Endothelial cell of hepatic sinusoid (primary cell): ENCODE measurements at regions not wholly inside any gene's neighbourhood (a gene's known extent, or its start where the extent isn't known, plus 50 kb on each side); places are given as distances from the start of the nearest gene placed in this dataset.
"Not testable (repeated sequence)": the region's sequence is repeated elsewhere in the genome, so short reads cannot be mapped to it uniquely, and the experiment has no call there.

ENCODE experiments used
- in situ Hi-C: cut with HindIII; loops from 2 replicates; pipeline ENCODE4 v1.10.0; 2017; ENCODE audit warnings: low sequenced_read_pairs

DNA sequence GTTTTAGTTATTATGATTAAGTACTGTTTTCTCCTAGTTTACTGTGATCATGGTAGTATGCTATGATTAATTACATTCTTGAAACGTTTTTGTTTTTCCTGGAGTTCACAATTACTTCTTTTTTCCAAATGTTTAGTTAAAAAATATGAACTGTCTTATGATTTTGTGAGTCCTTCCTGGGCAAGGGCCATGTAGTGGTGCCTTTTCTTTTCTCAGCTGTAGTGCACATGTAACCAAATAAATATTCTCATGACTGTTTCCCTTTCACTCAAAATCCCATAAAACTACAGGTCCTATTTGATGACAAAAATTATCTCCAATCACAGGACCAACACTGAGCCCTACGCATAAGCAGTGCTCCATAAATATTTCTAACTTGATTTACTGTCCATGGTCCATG is 118.9 kb upstream of the EGR2 start:
- in situ Hi-C loops: no loop called here

DNA sequence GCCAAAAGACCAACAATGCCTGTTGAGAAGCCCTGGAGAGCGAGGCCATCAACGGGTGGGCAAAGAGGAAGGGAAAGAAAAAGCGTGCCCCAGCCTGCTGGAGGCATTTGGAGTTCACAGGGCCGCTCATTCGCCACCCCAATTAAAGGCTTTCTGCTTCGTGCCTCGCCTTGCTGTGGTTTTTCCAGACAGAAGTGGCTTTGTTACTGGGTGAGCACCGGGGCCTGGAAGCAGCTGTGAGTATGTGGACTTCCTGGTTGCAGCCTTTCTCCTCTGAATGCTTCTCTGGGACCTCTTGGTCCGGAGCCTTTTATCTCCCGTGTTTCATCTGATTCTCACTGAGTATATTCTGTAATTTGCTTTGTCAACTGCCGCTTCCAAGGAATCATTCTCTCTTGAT is 118.1 kb upstream of the EGR2 start:
- in situ Hi-C loops: no loop called here

DNA sequence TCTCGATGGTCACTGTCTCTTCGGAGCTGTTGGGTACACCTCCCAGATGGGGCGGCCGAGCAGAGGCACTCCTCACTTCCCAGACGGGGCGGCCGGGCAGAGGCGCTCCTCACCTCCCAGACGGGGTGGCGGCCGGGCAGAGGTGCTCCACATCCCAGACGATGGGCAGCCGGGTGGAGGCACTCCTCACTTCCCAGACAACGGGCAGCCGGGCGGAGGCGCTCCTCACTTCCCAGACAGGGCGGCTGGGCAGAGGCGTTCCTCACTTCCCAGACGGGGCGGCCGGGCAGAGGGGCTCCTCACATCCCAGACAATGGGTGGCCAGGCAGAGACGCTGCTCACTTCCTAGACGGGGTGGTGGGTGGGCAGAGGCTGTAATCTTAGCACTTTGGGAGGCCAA is 112.6 kb upstream of the EGR2 start:
- in situ Hi-C loops: not testable (repeated sequence)

DNA sequence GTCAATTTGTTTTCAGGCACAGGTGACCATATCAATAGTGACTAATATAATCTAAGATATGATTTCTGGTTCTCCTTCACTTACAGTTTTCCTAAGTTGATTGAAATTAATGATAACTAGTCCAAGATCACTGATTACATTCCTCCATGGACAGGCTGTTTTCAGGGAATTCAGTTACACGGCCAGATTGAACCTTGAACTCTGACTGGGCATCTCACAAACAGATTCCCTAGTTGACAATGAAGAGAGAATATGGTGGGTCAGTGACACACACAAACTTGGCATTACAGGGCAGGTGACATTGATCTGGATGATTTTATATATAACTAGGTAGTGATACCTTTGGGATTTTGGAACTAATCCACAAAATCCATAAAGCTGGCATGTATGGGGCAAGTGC is 110.2 kb upstream of the EGR2 start:
- in situ Hi-C loops: no loop called here

DNA sequence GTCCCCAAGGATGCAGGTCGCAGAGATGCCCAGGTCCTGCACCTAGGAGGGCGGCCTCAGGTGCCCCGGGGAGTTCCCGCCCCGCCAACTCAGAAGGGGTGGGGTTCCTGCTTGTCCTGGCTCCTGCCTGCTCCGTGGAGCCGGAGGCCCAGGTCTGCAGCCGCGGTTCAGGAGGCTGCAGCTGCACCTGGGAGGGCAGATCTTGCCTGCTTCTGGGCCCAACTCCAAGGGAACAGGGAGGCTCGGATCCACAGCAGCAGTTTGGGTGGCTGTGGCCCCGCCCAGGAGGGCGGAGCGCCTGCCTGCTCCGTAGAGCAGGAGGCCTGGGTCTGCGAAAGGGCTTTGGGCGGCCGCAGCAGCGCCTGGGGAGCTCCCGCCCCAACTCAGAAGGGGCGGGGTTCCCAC is 108.2 kb upstream of the EGR2 start:
- in situ Hi-C loops: no loop called here

DNA sequence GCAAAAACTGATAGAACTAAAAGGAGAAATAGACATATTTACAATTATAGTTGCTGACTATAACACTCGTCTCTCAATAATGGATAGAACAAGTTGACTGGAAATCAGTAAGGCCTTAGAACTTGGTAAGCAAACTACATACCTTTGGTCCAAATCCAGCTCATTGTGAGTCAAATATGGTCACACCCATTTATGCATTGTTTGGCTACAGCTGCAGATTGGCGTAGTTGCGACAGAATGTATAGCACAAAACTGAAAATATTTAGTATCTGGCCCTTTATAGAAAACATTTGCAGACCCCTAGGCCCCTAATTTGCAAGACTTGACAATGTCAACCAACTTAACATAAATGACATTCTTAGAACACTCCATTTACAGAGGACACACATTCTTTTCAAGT is 103.6 kb upstream of the EGR2 start:
- in situ Hi-C loops: no loop called here

DNA sequence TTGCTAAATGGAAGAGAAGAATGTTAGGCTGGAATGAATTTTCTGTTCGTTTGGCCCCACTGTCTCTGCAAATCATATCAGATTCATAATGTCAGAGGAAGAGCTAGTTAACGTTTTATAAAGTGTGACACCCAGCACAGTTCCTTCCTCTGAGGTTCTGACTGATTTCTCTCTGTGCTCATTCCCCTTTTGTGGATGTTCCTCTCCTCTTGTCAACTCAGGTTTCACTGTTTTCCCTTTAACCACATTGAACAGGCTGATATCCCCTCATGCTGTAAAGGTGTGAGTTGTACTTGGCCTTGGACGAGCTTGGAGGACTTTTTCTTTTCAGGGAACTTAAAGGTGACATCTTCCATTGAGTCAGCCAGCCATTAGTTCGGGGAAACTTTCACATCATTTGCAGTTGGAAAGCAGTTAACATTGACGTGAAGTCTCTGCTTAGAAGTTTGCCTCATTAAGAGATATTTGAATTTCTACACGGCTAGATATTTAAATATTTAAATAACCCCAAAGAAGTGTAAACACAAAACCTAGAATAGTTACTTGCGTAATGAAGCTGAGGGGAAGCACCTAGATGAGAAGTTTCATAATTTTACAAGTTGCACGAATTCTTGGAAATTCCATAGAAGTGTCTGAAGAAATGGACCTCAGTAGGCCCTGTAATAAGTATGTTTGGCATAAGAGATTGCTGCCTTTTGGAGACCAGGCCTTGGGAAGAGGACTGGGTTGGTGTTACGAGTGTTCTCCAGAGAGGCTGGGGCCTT is 101.5 kb upstream of the EGR2 start:
- in situ Hi-C loops: no loop called here

DNA sequence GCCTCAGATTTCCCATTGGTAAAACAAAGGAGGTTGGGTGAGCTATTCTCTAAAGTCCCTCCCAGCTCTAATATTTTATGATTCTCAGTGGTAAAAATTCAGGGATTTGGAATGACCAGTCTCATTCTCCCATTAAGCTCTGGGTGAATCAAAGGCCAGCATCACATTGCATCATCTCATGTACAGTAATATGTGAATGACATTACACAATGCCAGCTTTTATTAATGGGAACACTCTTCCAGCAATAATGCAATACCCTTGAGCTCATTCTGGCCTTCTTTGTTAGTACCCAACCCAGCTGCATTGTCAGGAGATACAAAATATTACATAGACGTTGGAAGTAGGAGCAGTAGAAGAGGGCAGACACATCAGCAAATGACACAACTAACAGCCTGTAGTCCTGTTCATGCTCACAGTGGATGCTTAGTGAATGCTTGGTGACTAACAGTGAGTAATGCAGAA is 100.0 kb upstream of the EGR2 start:
- in situ Hi-C loops: no loop called here

DNA sequence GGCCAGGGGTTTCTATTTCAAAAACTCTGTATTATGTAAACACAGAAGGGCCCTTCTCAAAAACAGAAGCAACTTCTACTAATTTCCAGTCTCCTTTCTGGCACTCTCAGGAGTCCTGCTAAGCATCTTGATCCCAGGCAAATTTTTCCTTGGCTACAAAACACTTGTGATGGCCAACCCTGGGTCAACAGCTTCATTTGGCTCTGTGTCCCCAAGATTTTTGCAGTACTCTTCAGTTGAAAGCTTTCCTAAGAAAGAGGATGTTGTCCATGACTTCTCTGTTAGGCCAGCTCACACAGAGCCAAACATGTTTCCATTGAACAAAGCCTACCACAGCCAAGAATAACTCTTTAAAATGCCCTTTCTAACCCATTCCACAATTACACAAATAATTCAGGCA is 99.0 kb upstream of the EGR2 start:
- in situ Hi-C loops: no loop called here

DNA sequence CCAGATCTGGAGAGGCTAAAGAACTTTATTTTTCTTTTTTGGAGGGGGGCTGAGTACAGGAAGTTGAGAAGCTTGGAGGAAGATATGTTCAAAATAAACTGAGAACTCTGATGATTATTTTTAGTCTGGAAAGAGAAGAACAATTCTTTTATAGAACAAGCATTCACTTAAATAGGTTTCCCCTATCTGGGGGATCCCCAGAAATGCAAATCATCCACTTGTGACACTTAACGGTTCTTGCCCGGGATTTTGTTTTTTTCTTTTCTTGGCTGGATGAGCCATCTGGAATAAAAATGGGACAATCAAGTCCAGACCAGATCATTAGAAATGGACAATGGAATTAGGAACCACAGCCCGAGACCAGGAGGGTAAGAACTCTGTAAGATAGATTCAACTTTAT is 95.9 kb upstream of the EGR2 start:
- in situ Hi-C loops: loop anchor here (5.0 kb wide), 1 partner anchor 60 kb away; no protein-coding TSS in a partner anchor

DNA sequence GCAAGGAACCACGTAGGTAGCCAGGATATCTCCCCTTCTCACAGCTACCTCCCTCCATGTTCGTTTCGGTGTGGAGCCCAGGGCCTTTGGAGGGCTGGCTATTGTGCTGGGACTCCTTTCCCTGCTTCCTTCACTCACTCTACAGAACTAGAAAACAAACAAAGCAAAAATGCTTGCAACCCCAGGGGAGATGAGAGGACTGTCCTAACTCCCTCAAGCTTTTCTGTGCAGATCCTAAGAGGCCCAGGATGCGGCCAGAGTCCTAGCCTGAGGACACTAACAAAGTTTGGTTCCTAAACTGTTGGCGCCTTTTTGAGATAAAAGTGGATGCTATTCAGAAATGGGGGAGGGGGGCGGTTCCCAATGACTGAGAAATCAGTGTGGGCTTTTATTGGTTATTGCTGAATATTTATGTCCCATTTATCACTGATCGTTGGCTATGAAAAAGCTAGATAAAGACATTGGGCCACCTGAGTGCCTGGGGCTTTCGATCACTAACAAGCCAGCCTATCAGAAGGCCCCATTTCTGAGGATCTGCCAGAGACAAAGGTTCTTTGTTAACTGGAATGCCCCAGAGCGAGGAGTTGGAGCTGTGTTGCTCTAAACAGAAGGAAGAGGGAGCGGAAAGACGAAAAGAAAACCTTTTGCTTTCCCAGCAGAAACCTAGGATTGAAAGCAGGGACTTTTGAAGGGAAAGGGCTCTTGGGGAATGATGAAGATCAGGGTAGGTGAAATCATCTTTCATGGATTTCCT is 95.2 kb upstream of the EGR2 start:
- in situ Hi-C loops: loop anchor here (5.0 kb wide), 1 partner anchor 61 kb away; no protein-coding TSS in a partner anchor

DNA sequence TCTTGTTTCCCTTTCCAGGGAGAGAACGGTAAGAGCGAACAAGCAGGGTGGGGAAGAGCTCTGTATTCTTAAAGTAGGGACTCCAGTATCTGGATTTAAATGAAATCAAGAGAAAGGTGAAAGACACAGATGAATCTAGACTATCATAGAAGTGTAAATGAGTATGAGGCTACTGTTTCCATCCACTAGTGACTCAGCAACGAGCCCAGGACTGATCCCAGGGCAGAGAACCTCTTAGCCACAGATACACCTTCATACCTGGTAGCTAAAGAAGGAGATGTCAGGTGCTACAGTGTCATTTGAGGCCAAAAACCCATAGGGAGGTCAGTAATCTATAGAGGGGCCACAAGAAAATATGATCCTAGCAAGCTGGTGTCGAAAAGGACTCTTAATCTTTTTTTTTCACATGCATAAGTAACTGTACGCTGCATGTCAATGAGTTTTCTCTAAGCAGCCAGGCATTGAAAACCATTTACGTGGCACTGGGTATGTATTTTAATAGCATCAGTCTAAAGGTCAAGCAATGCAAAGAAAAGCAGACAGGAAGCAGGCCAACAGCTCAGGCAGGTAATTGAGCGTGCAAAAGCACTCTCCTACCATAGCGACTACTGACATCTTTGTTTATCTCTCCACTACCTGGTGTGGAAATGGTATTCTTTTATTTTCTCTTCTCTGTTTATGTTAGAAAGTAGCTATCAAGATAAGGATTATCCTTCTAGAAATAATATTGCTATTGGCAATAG is 91.5 kb upstream of the EGR2 start:
- in situ Hi-C loops: no loop called here

DNA sequence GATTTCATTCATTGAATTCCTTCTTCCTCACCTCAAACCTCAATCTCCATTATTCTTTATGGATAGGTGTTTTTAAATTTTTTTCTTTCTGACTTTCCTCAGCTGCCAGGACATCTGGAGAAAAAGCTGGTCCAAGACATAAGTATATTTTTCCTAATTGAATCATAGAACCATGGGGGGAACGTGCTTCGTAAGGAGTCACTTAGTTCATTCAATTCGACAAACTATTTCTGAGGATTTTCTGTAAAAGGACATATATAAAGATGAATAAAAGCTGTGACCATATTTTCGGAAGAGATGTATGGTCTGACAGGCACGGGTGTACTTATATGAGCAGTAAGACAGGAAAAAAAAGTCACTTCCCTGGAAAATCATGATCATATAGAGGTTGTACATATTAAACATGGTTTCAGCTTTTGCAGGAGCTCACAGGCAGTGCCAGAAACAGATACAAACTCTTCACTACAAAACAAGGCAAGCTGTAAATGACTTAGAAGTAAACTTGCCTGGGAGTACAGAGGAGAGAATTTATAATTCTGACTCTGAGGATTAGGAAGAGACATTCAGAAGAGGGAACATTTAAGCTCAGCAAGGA is 88.2 kb upstream of the EGR2 start:
- in situ Hi-C loops: no loop called here

DNA sequence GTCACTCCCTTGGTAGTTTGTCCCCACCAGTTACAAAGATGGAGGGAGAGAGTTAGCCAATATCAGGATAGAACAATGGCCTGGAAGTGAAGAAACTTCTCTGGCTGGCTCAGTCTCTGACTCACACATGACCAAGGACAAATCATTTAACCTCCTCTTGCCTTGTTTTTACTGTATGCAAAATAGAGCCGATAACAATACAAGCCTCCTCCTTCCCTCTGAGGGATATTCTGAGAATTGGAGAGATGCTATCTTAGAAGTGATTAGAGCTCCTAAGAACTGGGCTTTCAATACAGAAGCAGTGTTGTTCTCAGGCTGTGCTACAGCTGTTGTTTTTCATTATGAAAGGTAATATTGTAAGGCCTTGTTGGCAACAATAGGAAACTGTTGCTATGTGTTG is 87.7 kb upstream of the EGR2 start:
- in situ Hi-C loops: no loop called here

DNA sequence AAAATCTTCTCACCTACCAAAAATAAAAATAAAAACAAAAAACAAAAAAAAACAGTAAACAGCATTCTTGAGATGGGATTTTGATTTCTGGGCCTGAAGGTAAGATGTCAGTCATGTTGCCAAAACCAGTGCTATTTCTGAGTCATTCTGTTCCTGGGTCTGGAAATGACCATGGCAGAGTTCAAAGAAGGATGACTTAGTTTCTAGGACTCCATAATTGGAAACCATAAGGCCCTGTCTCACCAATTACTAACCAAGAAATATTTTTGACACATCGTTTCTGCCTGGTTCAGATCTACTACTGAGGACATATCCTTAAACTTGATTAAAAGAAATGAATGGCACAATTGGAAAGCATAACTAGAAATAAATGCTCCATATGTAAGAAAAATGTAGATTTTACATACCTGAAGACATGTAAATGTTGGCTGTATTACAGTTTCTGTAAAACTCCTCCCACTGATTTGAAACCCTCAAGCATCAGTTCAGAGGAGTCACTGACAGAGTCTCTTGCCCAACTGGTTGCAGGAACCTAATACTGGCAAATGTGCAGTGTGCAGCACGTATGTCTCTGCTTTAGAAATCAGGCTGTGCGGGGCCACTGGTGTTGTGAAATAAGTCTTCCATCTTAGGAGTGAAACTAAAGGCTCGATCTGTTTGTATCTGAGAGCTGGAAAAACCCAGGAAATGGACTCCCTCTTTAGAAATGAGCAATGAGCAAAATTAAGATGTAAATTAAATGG is 84.8 kb upstream of the EGR2 start:
- in situ Hi-C loops: no loop called here

DNA sequence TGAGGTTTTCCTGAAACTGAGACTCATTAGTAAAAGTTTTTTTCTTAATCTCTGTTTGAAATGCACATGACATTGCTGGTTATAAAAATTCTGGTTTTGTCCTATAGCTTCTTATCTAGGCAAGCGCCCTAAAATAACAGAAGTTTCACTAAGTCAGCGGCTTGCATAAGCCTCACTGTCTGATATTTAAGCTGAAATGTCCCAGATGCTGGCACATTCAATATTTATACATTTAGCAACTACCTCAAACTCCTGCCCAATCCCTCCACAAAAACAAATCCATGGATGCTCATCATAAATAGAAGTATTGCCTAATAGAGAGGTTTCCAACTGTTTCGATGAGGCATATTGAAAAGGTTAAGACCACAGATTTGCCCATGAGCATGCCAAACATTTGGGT is 83.1 kb upstream of the EGR2 start:
- in situ Hi-C loops: no loop called here

DNA sequence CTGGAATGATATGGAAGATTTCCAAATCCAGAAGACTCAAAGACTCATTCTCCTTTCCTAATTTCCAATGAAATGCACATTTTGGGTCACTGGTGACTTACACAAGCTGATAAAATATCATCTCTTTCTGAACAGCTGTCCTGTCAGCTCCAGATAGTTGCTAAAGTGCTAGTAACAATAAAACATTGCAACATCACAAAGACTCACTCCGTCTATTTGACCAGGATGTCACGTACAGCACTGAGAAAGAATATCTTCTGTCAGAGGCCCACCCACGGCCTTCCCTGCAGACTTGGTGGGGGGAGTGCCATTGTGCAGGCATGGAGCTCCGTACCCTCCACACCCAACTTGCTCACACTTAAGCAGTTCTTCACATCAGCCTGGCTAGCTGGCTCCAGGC is 78.9 kb upstream of the EGR2 start:
- in situ Hi-C loops: no loop called here

DNA sequence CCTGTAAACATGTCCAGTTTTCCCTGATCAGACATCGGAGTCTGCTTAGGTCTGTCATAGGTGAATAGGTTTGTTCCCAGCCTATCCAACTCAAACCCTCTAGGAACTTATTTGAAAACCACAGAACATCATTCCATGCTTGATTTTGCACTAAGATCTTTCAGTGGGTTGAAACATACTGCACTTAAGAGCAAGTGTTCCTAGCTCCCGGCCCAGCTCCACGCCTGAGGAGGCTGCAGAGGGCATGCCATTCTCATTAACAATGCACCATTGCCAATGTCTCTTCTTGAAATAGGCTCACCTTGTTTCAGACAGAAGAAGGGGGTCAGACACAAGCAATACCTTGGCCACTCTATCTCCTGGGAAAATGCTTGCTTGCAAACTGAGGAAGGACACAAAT is 78.0 kb upstream of the EGR2 start:
- in situ Hi-C loops: no loop called here

DNA sequence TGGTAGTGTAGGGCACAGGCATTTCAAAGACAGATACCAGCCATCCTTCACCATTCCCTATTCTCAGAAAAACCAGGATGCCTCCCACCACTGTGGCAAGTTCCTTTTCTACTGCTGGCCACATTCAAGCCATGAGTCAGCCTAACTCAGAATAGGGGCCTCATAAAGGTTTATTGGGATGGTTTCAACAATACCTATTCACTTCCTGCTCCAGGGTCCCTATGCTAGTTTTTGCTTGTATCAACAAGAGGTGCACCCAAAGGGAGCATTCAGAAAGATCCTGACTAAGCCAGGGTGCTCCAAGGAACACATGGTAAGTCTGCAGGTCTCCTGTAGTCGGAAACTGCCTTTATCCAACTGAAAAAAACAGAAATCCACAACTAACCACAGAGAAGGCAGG is 76.9 kb upstream of the EGR2 start:
- in situ Hi-C loops: no loop called here

DNA sequence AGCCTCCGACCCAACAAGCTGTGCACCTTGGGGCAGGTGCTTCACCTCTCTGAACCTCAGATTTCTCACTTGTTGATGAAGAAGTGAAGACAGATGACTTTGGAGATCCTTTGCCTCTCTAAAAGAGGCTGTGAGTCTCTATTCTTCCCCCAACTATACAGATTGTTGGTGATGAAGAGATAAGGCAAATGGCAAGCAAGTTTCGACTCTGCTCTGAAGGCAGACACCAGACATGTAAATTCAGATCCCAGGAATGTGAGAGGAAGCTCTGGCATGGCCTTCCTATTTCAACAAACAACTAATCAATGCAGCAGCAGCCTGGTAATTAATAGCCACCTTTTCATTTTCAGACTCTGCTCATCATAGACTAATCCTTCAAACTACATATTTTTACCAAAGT is 74.2 kb upstream of the EGR2 start:
- in situ Hi-C loops: no loop called here

DNA sequence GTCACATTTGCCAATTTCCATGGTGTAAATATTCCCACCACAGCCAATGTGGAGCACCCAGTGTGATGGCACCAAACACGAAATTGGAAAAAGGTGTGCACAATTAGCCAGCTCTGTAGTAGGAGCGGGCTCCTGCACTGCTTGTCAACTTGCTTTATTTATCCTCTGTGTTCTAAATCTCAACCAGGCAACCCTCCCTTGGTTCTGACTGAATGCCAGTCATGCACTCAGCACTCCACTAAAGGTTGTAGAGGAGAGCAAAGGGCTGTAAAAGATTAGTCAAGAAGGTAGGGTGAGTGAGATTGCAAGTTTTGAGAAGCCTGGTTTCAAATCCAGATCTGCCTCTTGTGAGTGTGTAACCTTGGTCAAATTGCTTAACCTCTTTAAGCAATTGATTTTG is 71.5 kb upstream of the EGR2 start:
- in situ Hi-C loops: no loop called here
